HCT116 (cell line): ENCODE measurements at regions not wholly inside any gene's neighbourhood (a gene's known extent, or its start where the extent isn't known, plus 50 kb on each side); places are given as distances from the start of the nearest gene placed in this dataset.

ENCODE experiments used
- ATAC-seq: fragments of 200-7000 bp; cut with Tn5 transposase; 2 replicates; pipeline ENCODE4 v1.9.1; 2020; ENCODE audit warnings: mild to moderate bottlenecking, moderate library complexity
- BruUV-seq: library from RNA; stranded (reverse); fragments of 400-500 nt; replicated peaks from 2 replicates; lab custom pipeline; 2021; lab: Mats Ljungman, UMichigan
- CTCF ChIA-PET: fragments of 300-600 bp; sonication (Branson Sonifier 250); formaldehyde crosslinking; loops from one replicate; lab custom pipeline; 2021; ENCODE audit warnings: antibody characterized with exemption; lab: Charles Lee
- POLR2A ChIA-PET: fragments of 300-600, 350-600 bp; sonication (Branson Sonifier 250); formaldehyde crosslinking; loops from one replicate; lab custom pipeline; 2021; ENCODE audit warnings: antibody characterized with exemption; lab: Charles Lee
- RAD21 ChIA-PET, 2 experiments: fragments of 300-600 bp; sonication (Branson Sonifier 250); formaldehyde crosslinking; loops; one replicate each; lab custom pipeline; 2023; ENCODE audit warnings: low total read pairs in 2 of 2; ENCODE audit not compliant: uncharacterized antibody in 2 of 2, unreplicated experiment in 2 of 2, low non-redundant PET in 1 of 2; lab: Charles Lee
- DNase-seq: peaks from one replicate; pipeline ENCODE4 v3.0.0-alpha.2; 2010; ENCODE audit warnings: low read depth, low spot score
- H2AFZ ChIP-seq: fragments of 200-600 bp; shearing (Covaris generic), sonication (generic); 2 replicates; pipeline ENCODE4 v1.6.1; 2017; ENCODE audit warnings: low read depth, mixed run types, mixed read lengths, antibody characterized with exemption, low read length; ENCODE audit not compliant: poor library complexity, severe bottlenecking
- H3K27ac ChIP-seq: 2 replicates; pipeline ENCODE4 v1.5.1; 2012; ENCODE audit warnings: low read depth, low read length
- H3K27me3 ChIP-seq: fragments of 200-600 bp; sonication (generic); 2 replicates; pipeline ENCODE4 v1.6.1; 2016; ENCODE audit warnings: mixed run types, low read length, mixed read lengths; ENCODE audit not compliant: insufficient read depth
- H3K36me3 ChIP-seq, 2 experiments: fragments of 200-500 bp in 1 of 2; fragments of 200-600 bp in 1 of 2; sonication (Bioruptor generic) in 1 of 2; sonication (generic) in 1 of 2; 2 replicates each; pipeline versions ENCODE4 v1.5.1 to v1.6.1; 2014 to 2016; ENCODE audit warnings: low read length in 2 of 2, inconsistent platforms in 1 of 2, mixed read lengths in 1 of 2, mixed run types in 1 of 2; ENCODE audit not compliant: insufficient read depth in 2 of 2, control insufficient read depth in 1 of 2
- H3K4me1 ChIP-seq, 2 experiments: fragments of 200-600 bp in 1 of 2; sonication (generic) in 1 of 2; 2 replicates each; pipeline versions ENCODE4 v1.5.1 to v1.6.1; 2012 to 2017; ENCODE audit warnings: low read length in 2 of 2, inconsistent platforms in 1 of 2, mild to moderate bottlenecking in 1 of 2, mixed read lengths in 1 of 2, mixed run types in 1 of 2, moderate library complexity in 1 of 2; ENCODE audit not compliant: insufficient read depth in 2 of 2, control insufficient read depth in 1 of 2
- H3K4me2 ChIP-seq: fragments of 200-600 bp; sonication (generic); 2 replicates; pipeline ENCODE4 v1.6.1; 2017; ENCODE audit warnings: mixed run types, low read length, mixed read lengths
- H3K4me3 ChIP-seq, 2 experiments: fragments of 200-600 bp in 1 of 2; sonication (generic) in 1 of 2; replicated peaks in 1 of 2; 2 replicates each; pipeline ENCODE4 v1.5.1; 2011 to 2016; ENCODE audit warnings: low read length in 2 of 2, control low read depth in 1 of 2, low read depth in 1 of 2, mild to moderate bottlenecking in 1 of 2, mixed read lengths in 1 of 2, mixed run types in 1 of 2
- H3K79me2 ChIP-seq: fragments of 200-600 bp; sonication (generic); 2 replicates; pipeline ENCODE4 v1.6.1; 2017; ENCODE audit warnings: mild to moderate bottlenecking, mixed run types, low read length, moderate library complexity, mixed read lengths; ENCODE audit not compliant: insufficient read depth
- H3K9ac ChIP-seq: fragments of 200-600 bp; sonication (generic); 2 replicates; pipeline ENCODE4 v1.6.1; 2016; ENCODE audit warnings: low read length, mixed read lengths
- H3K9me2 ChIP-seq: fragments of 200-600 bp; sonication (generic), shearing (Covaris generic); 2 replicates; pipeline ENCODE4 v1.6.1; 2017; ENCODE audit warnings: mixed run types, mild to moderate bottlenecking, moderate library complexity; ENCODE audit not compliant: insufficient read depth
- H3K9me3 ChIP-seq, 2 experiments: fragments of 200-500 bp in 1 of 2; fragments of 200-600 bp in 1 of 2; sonication (Bioruptor generic) in 1 of 2; sonication (generic) in 1 of 2; 2 replicates each; pipeline ENCODE4 v1.6.1; 2014 to 2017; ENCODE audit warnings: low read length in 2 of 2, mixed read lengths in 2 of 2, inconsistent platforms in 1 of 2, low read depth in 1 of 2, mild to moderate bottlenecking in 1 of 2, mixed run types in 1 of 2, moderate library complexity in 1 of 2; ENCODE audit not compliant: control insufficient read depth in 1 of 2, insufficient read depth in 1 of 2
- H4K20me1 ChIP-seq: fragments of 200-600 bp; sonication (generic), shearing (Covaris generic); 2 replicates; pipeline ENCODE4 v1.6.1; 2017; ENCODE audit warnings: mixed run types, mild to moderate bottlenecking, moderate library complexity; ENCODE audit not compliant: insufficient read depth
- CBX3 ChIP-seq: IDR thresholded peaks from 2 replicates; pipeline ENCODE4 v1.6.1; 2012; ENCODE audit warnings: low read depth
- CEBPB ChIP-seq: IDR thresholded peaks from 2 replicates; pipeline ENCODE4 v1.6.1; 2012; ENCODE audit warnings: low read depth
- EGR1 ChIP-seq: IDR thresholded peaks from 2 replicates; pipeline ENCODE4 v1.6.1; 2012; ENCODE audit warnings: low read depth
- ELF1 ChIP-seq: IDR thresholded peaks from 2 replicates; pipeline ENCODE4 v1.6.1; 2012; ENCODE audit warnings: low read depth, borderline replicate concordance
- FOSL1 ChIP-seq: IDR thresholded peaks from 2 replicates; pipeline ENCODE4 v1.6.1; 2012; ENCODE audit warnings: low read depth
- POLR2A ChIP-seq: IDR thresholded peaks from 2 replicates; pipeline ENCODE4 v1.7.0; 2011; ENCODE audit warnings: borderline replicate concordance; ENCODE audit not compliant: insufficient read depth, insufficient read length; ENCODE audit errors: extremely low read depth
- RAD21 ChIP-seq: IDR thresholded peaks from 2 replicates; pipeline ENCODE4 v1.6.1; 2012; ENCODE audit warnings: low read depth, mild to moderate bottlenecking
- SIN3A ChIP-seq: IDR thresholded peaks from 2 replicates; pipeline ENCODE4 v1.6.1; 2012; ENCODE audit warnings: low read depth
- TCF7L2 ChIP-seq: IDR thresholded peaks from 2 replicates; pipeline ENCODE4 v1.7.0; 2011; ENCODE audit warnings: borderline replicate concordance, inconsistent platforms; ENCODE audit not compliant: insufficient read depth, insufficient read length; ENCODE audit errors: extremely low read depth
- YY1 ChIP-seq: IDR thresholded peaks from 2 replicates; pipeline ENCODE4 v1.6.1; 2011; ENCODE audit warnings: low read length, low read depth, moderate library complexity, mild to moderate bottlenecking; ENCODE audit not compliant: insufficient replicate concordance; ENCODE audit errors: extremely low read depth
- ZFX ChIP-seq: fragments of 450-650 bp; IDR thresholded peaks from 2 replicates; pipeline ENCODE4 v1.6.1; 2017
- ZNF274 ChIP-seq: fragments of 200-500 bp; sonication (Bioruptor generic); IDR thresholded peaks from 2 replicates; pipeline ENCODE4 v1.6.1; 2014; ENCODE audit warnings: mild to moderate bottlenecking, low read depth, low read length, inconsistent platforms
- intact Hi-C: fragments of 100-400 bp; cut with micrococcal nuclease; formaldehyde crosslinking; loops from 2 replicates; pipeline ENCODE4 v1.10.0; 2022
- TF ChIP-seq, protein P1 (sequence below): IDR thresholded peaks from 2 replicates; pipeline ENCODE4 v1.6.1; 2012; ENCODE audit warnings: low read depth
- TF ChIP-seq, protein P2 (sequence below): IDR thresholded peaks from 2 replicates; pipeline ENCODE4 v1.6.1; 2012
- TF ChIP-seq, protein P3 (sequence below): IDR thresholded peaks from 2 replicates; pipeline ENCODE4 v1.6.1; 2012
- TF ChIP-seq, protein P4 (sequence below), 3 experiments: fragments of 200-600 bp in 1 of 3; sonication (generic) in 1 of 3; IDR thresholded peaks in 2 of 3; conservative IDR thresholded peaks in 1 of 3; 2 replicates each; pipeline ENCODE4 v1.5.1; 2012 to 2017; ENCODE audit warnings: low read depth in 2 of 3, low read length in 2 of 3, antibody characterized with exemption in 1 of 3, borderline replicate concordance in 1 of 3, control low read depth in 1 of 3, mild to moderate bottlenecking in 1 of 3, mixed read lengths in 1 of 3, mixed run types in 1 of 3, moderate library complexity in 1 of 3; ENCODE audit not compliant: insufficient read depth in 1 of 3
- TF ChIP-seq, protein P5 (sequence below): IDR thresholded peaks from 2 replicates; pipeline ENCODE4 v1.6.1; 2011; ENCODE audit warnings: mild to moderate bottlenecking, low read length, moderate library complexity; ENCODE audit not compliant: insufficient replicate concordance; ENCODE audit errors: extremely low read depth

DNA sequence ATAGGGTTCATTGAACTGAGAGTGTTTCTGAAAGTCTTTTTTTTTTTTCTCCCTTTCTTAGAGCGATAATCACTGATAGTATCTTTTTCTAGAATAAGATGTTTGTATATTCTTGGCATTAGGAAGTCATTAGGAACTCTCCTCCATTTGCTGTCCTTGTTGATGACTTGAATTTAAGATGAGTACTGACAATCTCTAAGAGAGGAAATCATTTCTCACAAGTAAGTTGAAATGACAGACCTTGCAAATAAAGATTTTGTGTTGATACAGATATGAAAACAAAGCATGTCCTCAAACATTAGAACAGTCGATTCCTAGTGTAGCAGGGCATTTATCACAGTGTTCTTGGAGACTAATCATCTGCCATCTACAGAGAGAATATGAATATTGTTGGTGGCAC, 458.4 kb upstream of the SYT1 start:
- Histone ChIP-seq H2AFZ (no peak overlapping the region), H3K4me3 (no peak overlapping the region), H3K79me2 (no peaks in the 10 kb centered on the region), H3K27ac (no peak overlapping the region), H3K4me1 (no peaks in the 10 kb centered on the region), H3K9ac (no peak overlapping the region), H3K27me3 (no peaks in the 10 kb centered on the region), H4K20me1 (no peaks in the 10 kb centered on the region), H3K4me2 (no peak overlapping the region), H3K36me3 (no peaks in the 10 kb centered on the region), H3K9me3 (no peaks in the 10 kb centered on the region), H3K9me2 (no peaks in the 10 kb centered on the region)
- TF ChIP-seq YY1 = no peak
- no peak for TF ChIP-seq ZNF274
- TF ChIP-seq, protein P1, sequence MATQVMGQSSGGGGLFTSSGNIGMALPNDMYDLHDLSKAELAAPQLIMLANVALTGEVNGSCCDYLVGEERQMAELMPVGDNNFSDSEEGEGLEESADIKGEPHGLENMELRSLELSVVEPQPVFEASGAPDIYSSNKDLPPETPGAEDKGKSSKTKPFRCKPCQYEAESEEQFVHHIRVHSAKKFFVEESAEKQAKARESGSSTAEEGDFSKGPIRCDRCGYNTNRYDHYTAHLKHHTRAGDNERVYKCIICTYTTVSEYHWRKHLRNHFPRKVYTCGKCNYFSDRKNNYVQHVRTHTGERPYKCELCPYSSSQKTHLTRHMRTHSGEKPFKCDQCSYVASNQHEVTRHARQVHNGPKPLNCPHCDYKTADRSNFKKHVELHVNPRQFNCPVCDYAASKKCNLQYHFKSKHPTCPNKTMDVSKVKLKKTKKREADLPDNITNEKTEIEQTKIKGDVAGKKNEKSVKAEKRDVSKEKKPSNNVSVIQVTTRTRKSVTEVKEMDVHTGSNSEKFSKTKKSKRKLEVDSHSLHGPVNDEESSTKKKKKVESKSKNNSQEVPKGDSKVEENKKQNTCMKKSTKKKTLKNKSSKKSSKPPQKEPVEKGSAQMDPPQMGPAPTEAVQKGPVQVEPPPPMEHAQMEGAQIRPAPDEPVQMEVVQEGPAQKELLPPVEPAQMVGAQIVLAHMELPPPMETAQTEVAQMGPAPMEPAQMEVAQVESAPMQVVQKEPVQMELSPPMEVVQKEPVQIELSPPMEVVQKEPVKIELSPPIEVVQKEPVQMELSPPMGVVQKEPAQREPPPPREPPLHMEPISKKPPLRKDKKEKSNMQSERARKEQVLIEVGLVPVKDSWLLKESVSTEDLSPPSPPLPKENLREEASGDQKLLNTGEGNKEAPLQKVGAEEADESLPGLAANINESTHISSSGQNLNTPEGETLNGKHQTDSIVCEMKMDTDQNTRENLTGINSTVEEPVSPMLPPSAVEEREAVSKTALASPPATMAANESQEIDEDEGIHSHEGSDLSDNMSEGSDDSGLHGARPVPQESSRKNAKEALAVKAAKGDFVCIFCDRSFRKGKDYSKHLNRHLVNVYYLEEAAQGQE = no peak
- TF ChIP-seq POLR2A = no peak
- TF ChIP-seq ZFX = no peak
- no peak for TF ChIP-seq TCF7L2
- TF ChIP-seq SIN3A = no peak
- TF ChIP-seq CEBPB = no peak
- no peak for TF ChIP-seq EGR1
- TF ChIP-seq, protein P2, sequence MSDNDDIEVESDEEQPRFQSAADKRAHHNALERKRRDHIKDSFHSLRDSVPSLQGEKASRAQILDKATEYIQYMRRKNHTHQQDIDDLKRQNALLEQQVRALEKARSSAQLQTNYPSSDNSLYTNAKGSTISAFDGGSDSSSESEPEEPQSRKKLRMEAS = no peak
- TF ChIP-seq, protein P3, sequence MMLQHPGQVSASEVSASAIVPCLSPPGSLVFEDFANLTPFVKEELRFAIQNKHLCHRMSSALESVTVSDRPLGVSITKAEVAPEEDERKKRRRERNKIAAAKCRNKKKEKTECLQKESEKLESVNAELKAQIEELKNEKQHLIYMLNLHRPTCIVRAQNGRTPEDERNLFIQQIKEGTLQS = no peak
- TF ChIP-seq, protein P4, sequence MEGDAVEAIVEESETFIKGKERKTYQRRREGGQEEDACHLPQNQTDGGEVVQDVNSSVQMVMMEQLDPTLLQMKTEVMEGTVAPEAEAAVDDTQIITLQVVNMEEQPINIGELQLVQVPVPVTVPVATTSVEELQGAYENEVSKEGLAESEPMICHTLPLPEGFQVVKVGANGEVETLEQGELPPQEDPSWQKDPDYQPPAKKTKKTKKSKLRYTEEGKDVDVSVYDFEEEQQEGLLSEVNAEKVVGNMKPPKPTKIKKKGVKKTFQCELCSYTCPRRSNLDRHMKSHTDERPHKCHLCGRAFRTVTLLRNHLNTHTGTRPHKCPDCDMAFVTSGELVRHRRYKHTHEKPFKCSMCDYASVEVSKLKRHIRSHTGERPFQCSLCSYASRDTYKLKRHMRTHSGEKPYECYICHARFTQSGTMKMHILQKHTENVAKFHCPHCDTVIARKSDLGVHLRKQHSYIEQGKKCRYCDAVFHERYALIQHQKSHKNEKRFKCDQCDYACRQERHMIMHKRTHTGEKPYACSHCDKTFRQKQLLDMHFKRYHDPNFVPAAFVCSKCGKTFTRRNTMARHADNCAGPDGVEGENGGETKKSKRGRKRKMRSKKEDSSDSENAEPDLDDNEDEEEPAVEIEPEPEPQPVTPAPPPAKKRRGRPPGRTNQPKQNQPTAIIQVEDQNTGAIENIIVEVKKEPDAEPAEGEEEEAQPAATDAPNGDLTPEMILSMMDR (IDR thresholded peaks at IDR 0.05 in 2 of 3, conservative IDR thresholded peaks at IDR 0.05 in 1 of 3; ENCODE audit: borderline replicate concordance in 1 of 3, insufficient read depth in 1 of 3, low read depth in 2 of 3, low read length in 2 of 3) = no peak
- TF ChIP-seq ELF1 = no peak
- TF ChIP-seq CBX3 = no peak
- TF ChIP-seq RAD21 = no peak
- TF ChIP-seq FOSL1 = no peak
- TF ChIP-seq, protein P5, sequence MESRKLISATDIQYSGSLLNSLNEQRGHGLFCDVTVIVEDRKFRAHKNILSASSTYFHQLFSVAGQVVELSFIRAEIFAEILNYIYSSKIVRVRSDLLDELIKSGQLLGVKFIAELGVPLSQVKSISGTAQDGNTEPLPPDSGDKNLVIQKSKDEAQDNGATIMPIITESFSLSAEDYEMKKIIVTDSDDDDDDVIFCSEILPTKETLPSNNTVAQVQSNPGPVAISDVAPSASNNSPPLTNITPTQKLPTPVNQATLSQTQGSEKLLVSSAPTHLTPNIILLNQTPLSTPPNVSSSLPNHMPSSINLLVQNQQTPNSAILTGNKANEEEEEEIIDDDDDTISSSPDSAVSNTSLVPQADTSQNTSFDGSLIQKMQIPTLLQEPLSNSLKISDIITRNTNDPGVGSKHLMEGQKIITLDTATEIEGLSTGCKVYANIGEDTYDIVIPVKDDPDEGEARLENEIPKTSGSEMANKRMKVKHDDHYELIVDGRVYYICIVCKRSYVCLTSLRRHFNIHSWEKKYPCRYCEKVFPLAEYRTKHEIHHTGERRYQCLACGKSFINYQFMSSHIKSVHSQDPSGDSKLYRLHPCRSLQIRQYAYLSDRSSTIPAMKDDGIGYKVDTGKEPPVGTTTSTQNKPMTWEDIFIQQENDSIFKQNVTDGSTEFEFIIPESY = no peak
- ATAC-seq (no peak), DNase-seq (no peak)
- intact Hi-C loops = no loop called here
- CTCF ChIA-PET = no interaction called here
- RAD21 ChIA-PET = no interaction called here
- no TSS peak for BruUV-seq
- POLR2A ChIA-PET = no interaction called here
